ENCODE measurements at regions not wholly inside any gene's neighbourhood (a gene's known extent, or its start where the extent isn't known, plus 50 kb on each side); places are given as distances from the start of the nearest gene placed in this dataset.

DNA sequence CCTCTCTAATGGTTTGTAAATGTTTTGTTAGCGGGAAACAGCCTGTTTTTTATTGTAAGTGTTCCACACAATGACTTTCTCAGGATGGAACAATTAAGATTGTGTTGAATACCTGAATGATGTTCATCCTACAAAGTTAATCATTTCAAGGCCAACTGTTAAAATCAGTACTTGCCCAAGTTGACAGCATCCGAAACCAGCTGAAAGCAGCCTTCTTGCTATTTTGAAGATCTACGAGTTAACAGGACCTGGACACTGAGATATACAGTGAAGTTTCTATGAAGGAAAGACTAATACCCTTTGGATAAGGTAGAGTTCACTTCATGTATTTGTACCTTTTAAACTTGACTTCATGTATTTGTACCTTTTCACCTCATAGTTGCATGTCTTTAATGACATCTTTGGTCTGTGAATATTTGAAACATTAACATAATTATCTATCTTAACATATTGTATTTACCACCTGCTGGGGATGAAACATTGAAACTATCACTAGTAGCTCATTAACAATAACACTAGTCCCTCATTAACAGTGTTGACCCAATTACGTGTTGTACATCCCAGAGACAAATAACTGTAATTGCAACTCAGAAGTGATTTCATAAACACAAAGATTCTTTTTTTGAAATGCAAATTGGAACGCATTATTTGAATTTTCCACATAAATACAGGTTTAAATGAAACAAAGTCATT lies 556.0 kb upstream of the MEX3C start:
- Histone ChIP-seq H2AFZ (no peak overlapping the region), H3K4me3 (ENCODE audit: low read depth, low read length) (no peak overlapping the region), H3K27ac (no peak overlapping the region), H3K4me2 (ENCODE audit: low read length) (no peak overlapping the region), H3K4me1 (no peaks in the 10 kb centered on the region), H3K79me2 (no peaks in the 10 kb centered on the region), H3K9me3 (ENCODE audit: control insufficient read depth, low read length) (no peaks in the 10 kb centered on the region), H3K36me3 (ENCODE audit: control insufficient read depth, insufficient read depth, low read length) (no peaks in the 10 kb centered on the region), H3K9ac (no peak overlapping the region), H3K27me3 (ENCODE audit: control insufficient read depth, insufficient read depth, low read length) (no peaks in the 10 kb centered on the region)
- TF ChIP-seq, protein P1, sequence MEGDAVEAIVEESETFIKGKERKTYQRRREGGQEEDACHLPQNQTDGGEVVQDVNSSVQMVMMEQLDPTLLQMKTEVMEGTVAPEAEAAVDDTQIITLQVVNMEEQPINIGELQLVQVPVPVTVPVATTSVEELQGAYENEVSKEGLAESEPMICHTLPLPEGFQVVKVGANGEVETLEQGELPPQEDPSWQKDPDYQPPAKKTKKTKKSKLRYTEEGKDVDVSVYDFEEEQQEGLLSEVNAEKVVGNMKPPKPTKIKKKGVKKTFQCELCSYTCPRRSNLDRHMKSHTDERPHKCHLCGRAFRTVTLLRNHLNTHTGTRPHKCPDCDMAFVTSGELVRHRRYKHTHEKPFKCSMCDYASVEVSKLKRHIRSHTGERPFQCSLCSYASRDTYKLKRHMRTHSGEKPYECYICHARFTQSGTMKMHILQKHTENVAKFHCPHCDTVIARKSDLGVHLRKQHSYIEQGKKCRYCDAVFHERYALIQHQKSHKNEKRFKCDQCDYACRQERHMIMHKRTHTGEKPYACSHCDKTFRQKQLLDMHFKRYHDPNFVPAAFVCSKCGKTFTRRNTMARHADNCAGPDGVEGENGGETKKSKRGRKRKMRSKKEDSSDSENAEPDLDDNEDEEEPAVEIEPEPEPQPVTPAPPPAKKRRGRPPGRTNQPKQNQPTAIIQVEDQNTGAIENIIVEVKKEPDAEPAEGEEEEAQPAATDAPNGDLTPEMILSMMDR (IDR thresholded peaks at IDR 0.05): no peak

DNA sequence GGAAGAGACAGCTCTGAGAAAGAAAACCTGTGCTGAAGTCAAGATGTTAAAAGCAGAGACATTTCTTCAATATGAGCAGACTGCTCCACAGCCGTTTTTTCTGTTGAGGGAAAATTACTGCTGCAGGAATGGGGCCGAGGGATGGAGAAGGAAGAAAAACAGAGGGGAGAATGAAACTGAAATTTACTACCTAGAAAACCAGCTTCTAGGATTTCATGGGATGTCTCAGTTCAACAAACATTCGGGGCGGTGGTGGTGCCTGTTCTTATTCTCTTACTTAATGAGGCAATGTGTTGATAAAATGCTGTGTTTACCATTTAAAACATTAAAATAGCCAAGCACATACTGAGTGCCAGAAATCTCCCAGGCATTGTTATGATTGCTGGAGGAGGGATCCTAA lies 557.1 kb upstream of the MEX3C start:
- Histone ChIP-seq H3K79me2 (no peaks in the 10 kb centered on the region), H3K4me1 (no peaks in the 10 kb centered on the region), H2AFZ (no peak overlapping the region), H3K36me3 (ENCODE audit: control insufficient read depth, insufficient read depth, low read length) (no peaks in the 10 kb centered on the region), H3K9ac (no peak overlapping the region), H3K4me2 (ENCODE audit: low read length) (no peak overlapping the region), H3K27me3 (ENCODE audit: control insufficient read depth, insufficient read depth, low read length) (no peaks in the 10 kb centered on the region), H3K9me3 (ENCODE audit: control insufficient read depth, low read length) (no peaks in the 10 kb centered on the region), H3K27ac (no peak overlapping the region), H3K4me3 (ENCODE audit: low read depth, low read length) (no peak overlapping the region)
- TF ChIP-seq, protein P1 (IDR thresholded peaks at IDR 0.05): no peak

DNA sequence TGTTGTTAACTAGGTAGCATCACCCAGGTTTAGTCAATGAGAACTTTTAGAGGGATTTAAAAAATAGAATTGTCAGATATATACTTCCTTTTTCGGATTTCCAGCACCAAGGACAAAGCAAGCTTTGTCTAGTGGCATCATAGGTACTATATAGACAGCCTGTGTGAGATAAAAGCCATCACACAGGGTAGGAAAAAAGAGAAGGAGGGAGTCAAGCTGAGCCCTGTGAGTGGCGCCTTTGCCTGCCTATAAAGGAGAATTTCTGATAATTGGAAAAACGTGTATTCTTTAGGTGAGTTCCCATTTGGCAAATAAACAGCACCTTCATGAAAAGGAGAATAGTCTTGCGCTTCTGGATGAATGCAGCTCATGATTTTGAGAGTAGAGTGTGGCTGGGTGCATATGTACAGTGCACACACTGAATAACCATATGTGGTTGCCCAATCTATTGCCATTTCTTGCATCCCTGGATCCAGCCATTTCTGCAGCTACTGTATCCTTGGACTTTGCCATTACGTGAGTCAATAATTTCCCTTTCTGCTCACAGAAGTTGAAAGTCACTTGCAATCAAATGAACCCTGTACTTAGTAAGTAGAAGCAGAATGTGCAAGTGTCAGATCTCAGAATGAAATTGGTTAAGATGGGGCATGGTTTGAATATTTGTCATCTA lies 559.9 kb upstream of the MEX3C start:
- H3K4me2 ChIP-seq (ENCODE audit: low read length): no peak overlapping the region
- H3K9ac ChIP-seq: no peak overlapping the region
- H3K9me3 ChIP-seq (ENCODE audit: control insufficient read depth, low read length): no peaks in the 10 kb centered on the region
- no peaks in the 10 kb centered on the region for H3K4me1 ChIP-seq
- H2AFZ ChIP-seq: no peak overlapping the region
- TF ChIP-seq, protein P1 (IDR thresholded peaks at IDR 0.05): no peak
- H3K4me3 ChIP-seq (ENCODE audit: low read depth, low read length): no peak overlapping the region
- H3K27me3 ChIP-seq (ENCODE audit: control insufficient read depth, insufficient read depth, low read length): no peaks in the 10 kb centered on the region
- H3K79me2 ChIP-seq: no peaks in the 10 kb centered on the region
- no peaks in the 10 kb centered on the region for H3K36me3 ChIP-seq (ENCODE audit: control insufficient read depth, insufficient read depth, low read length)
- H3K27ac ChIP-seq: no peak overlapping the region

DNA sequence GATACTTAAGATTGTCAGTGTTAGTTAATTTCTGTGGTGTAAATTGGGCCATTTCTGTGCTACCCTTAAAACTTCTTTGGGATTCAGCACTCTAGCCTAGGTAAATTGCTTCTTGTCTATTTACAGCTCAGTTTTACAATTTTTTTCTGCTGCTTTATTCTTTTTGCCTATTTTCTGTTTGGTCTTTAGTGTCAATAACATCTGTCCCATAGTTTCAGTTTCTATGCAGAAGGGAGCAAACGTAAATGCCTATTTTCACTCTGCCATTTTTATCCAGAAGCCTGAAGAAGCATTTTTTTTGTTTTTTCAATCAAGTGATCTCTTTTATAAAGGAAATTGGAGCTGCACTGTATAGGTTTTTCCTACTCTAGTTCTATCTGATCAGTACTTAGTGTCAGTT lies 564.9 kb upstream of the MEX3C start:
- H3K27ac ChIP-seq: no peak overlapping the region
- no peak overlapping the region for H3K9ac ChIP-seq
- no peak overlapping the region for H3K4me2 ChIP-seq (ENCODE audit: low read length)
- H3K27me3 ChIP-seq (ENCODE audit: control insufficient read depth, insufficient read depth, low read length): no peaks in the 10 kb centered on the region
- no peaks in the 10 kb centered on the region for H3K36me3 ChIP-seq (ENCODE audit: control insufficient read depth, insufficient read depth, low read length)
- H3K9me3 ChIP-seq (ENCODE audit: control insufficient read depth, low read length): no peaks in the 10 kb centered on the region
- TF ChIP-seq, protein P1 (IDR thresholded peaks at IDR 0.05): no peak
- no peaks in the 10 kb centered on the region for H3K79me2 ChIP-seq
- H2AFZ ChIP-seq: no peak overlapping the region
- H3K4me3 ChIP-seq (ENCODE audit: low read depth, low read length): no peak overlapping the region
- no peaks in the 10 kb centered on the region for H3K4me1 ChIP-seq

All from parathyroid adenoma (tissue), 2 donors.